ENCODE measurements at regions not wholly inside any gene's neighbourhood (a gene's known extent, or its start where the extent isn't known, plus 50 kb on each side); places are given as distances from the start of the nearest gene placed in this dataset.

DNA sequence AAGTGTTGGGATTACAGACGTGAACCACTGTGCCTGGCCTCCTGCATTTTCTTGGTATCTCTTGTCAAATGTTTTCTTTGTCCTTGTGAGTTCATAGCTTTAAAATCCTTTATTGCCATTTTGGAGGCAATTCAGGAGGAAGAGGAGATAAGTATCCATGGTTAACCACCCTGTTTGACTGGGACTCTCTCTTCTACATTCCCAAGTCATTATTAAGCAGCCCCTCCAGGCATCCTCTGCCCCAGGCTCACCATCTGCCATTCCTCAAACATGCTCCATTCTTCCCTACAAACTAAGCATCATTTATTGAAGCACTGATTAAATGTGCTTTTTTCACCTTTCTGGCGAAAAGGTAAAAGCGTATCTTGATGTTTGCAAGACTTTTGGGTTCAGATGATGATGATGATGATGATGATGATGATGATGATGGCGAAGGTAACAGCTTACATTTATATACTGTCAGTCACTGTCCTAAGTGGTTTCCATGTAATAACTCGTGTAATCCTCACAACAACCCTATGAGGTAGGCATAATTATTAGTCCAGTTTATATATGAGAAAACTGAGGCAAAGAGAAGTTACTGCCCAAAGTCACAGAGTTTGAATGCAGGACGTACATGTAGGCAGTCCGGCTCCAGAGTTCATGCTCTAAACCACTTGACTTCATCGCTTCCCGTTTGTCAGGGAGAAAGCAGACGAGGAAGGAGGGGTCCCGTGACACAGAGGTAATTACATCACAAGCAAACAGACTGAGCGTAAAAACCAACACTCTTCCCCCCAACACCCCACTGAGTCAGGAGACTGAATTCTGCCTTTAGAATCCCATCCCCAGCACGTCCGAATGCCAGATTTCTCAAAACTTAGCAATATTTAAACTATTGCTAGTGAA, 69.7 kb upstream of the ACKR3 start:
- DNase-seq, result no peak

DNA sequence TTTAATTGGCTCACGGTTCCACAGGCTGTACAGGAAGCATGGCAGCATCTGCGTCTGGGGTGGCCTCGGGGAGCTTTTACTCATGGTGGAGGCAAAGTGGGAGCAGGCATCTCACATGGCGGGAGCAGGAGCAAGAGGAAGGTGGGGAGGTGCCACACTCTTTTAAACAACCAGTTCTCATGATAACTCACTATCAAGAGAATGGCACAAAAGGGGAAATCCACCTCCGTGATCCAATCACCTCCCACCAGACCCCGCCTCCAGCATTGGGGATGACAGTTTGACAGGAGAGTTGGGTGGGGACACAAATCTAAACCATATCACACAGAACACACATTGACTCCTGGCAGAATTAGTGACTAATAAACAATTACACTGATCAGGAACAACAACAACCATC, 68.6 kb upstream of the ACKR3 start:
- DNase-seq, result no peak

DNA sequence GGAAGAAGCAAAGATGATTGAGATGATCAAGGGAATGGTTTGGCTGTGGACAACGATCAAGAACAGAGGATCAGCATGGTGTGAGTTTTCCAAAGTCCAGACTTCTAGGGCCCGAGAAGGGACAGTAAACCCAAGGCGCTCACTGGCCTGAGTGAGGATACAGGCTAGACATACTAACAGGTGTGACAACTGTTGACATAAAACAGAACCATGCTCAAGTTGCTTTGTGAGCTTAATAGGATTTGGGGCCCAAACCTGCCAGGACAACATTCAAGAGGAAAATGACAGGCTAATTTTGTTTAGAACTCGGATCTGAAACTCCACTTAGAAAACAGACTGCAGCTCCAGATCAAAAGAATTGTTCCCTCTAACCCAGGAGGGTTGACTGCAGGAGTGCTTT, 68.1 kb upstream of the ACKR3 start:
- DNase-seq, result no peak

DNA sequence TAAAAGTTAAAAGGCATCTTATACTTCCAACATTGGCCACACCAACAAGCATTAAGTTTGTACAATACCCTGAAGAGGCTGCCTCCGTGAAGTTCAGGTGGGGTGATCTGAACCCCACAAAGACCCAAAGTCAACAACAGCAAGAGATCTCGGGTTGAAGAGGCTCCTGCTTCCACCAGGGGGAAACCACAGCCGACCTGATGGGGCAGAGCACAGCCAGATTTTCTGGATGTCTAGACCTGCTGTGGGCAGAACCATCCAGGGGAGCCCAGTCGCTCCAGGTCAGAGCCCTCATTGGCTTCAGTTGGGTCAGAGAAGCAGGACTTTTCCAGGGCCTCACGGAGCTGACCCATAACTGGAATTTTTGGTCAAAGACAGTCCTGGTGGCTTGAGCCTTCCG, 66.5 kb upstream of the ACKR3 start:
- no peak for DNase-seq

DNA sequence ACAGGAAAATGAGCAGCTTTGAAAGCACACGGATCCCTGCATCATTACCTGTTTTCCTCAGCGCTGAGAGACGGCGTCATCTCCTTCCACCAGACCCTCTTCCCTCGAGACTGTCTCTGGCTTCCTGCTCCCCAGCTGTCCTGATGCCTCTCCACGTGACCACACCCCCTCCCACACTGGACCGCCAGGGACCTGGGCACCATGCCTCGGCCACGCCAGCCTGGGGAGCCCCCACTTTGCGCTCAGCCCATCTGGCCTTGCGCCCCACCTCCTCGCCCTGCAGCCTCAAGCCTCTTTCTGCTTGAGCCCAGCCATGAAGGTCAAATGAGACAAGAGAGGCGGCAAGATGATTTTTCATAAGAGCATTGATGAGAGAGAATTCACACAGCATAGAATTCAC, 66.0 kb upstream of the ACKR3 start:
- no peak for DNase-seq

DNA sequence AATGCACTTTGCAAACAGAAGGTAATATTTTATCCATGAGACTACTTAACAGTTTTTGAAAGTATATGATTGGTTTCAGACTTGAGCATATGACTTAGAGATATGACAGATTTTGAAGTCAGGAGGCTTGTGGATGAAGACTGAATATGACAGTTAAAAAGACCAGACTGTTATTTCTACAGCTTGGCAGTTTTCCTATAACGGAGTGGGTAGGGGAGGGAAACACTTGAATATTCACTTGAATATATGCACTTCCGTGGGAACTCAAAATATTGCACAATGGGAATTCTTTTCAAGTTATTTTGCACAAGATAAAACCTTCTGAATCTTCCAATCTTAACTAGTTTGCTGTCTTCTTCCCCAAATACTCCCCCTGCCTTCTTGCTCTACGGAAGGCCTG, 64.6 kb upstream of the ACKR3 start:
- no peak for DNase-seq

DNA sequence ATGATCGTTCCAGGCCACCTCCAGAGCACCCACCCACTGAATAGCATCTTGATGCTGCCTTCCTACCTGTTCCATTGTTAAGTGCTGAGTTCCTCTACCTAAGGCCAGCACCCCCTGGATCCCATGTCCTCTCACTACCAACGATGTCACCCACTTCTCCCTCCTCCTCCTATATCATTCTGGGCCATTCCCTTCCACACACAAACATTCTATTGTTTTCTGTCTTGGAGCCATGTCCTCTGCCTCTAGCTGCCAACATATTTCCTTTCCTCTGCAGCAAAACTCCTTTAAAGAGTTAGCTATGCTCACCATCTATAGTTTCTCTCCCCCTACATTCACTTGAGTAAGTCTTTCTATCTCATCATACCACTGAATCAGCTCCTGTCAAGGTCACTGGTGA, 64.0 kb upstream of the ACKR3 start:
- no peak for DNase-seq

DNA sequence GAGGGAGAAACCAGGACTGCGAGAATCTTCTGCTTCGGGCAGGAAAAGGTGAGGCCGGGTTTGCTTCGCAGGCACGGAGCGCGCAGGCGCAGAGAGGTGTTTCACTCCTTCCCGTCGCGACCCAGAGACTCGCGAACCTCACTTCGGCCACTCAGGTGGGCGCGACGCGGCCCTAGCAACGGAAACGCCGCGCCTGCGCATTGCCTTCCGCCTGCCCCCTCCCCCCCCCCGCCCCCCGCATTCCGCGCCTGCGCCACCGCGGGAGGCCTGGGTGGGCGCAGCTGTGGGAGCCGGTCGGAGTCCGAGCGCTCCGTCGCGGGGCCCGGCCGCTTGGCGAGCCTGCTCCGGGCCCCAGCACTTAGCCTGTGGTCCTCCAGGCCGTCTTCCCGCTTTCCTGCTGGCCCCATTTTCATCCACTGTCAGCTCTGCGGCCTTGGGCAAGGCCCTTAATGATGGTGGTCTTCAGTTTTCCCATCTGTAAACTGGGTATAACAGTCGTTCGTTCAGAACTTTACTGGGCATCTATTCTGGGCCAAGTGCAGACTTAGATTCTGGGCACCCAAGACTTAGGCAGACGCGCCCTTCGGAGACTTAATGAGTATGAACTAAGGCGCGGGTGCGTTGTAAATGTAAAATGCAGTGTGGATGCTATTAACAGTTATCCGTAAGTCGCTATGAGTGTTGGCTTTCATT, 62.1 kb upstream of the ACKR3 start:
- no peak for DNase-seq

DNA sequence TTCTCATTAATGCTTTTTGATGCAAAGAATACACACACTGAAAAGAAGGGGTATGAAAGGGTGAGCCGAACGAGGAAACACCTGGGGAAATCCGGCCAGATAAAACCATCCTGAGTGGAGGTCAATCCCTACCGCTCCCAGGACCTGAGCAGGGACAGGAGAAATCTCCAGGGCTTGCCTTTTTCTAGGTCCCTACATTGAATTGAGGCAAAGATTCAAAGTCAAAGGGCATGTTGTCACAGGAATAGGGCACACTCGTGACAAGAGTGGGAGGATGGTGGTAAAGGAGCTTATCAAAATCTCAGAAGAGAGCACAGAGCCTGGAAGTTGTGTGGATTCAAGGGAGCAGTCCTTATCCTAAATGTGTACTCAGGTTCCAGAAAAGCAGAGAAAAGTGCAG, 61.2 kb upstream of the ACKR3 start:
- DNase-seq, result no peak

DNA sequence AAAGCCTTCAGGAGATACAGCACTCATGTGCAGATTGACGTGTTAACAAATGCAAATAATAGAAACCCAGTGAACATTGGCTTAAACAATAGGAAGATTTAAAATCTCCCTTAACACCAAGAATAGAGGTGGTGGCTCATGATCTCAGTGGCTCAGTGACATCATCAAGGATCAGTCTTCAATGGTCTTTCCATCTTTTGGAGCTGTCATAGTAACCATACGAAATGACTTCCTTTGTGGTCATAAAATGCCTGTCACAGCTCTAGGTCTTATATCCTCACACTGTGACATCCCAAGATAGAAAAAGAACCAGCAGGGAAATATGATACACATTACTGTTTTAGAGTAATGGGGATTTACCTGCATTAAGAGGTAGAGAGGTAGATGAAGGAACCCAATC, 59.6 kb upstream of the ACKR3 start:
- DNase-seq, result no peak

DNA sequence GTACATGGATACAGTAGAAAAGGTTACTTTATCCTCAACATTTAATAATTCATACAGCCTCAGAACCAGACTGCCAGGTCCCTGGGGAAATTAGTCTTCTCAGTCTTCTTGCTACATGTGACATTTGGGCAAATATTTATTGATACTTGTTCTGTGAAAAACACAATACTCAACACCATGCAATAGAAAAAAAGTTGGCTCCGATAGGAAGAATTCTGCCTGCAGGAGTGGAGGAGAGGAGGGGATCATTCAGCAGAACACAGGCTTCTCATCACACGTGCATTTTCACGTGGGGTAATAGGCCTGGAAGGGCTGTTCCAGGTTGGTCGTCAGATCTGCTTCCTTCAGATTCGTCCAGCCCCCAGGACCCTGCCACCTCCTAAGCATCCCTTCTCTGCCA, 58.4 kb upstream of the ACKR3 start:
- DNase-seq, result no peak

DNA sequence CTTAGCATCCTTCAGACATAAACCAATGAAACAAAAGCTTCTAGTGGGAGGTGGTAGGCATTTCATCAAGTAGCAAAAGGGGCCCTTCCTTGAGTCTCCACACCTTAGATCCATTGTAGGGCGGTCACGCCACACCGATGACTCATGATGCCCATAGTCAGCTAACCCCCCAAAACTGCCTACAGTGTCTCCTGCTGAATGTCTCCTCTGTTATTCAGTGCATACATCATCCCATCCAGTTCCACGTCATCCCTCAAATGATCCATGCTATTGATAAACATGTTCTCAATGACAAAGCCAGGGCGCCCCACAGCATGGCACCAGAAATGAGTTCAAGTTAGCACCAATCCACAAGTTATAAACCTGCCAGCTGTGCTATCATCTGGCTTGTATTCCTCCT, 57.4 kb upstream of the ACKR3 start:
- DNase-seq, result no peak

DNA sequence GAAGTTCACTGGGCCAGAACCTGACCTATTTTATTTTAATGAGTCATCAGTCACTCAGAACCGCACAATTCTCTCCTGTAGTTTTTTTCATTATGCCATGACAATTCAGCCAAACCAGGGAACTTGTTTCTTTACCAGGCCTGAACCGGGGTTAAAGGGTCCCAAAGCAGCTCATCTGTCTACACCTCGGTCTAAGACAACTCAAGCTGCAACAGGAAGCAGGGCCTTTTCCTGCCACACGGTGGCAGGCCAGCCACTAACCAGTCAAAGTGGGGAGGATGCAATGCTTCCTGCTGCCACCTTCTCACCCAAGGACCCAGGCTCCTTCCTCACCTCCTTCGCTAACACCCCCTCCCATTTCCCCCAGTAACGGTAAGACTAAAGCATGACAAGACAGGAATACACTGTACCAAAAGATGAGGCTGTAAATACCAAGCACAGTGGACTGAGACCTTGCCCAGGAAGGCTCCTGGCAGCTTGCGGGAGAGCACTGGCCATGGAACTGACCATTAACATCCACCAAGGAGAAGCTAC, 56.7 kb upstream of the ACKR3 start:
- DNase-seq, result peak; percentile 18

DNA sequence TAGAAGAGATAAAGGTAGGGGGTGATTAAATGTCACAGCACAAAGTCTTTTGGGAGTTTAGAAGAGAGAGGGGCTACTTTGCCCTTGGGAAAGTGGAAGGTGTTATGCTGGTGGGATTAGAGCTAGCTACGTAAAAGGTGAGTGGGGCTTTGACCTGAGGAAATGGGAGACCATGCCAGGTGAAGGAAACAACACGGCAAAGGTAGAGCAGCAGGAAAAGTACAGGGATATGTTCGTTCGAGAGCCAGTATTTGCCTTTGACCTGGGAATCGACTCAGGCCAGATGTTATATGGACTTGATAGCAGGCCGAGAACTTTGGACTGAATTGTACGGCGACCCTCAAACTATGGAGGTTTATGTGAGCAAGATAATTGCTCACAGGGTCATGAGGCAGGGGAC, 55.7 kb upstream of the ACKR3 start:
- no peak for DNase-seq

DNA sequence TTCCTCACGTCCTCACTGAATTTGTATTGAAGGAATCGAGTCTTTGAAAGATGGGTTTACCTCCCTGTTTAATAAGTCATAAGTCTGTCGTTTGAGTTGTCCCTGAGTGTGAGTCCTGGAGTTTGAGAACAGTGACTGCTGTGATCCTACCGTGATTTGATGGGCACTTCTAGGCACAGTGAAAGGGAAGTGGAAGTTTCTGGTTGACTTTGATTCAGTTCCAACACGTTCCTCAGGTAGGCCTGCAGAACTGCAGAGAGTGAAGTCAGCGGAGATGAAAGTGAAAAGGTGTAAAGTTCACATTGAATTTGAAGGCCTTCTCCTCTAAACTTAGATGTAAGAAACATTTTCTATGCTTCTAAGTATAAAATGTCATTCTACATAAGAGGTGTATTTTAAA, 52.9 kb upstream of the ACKR3 start:
- DNase-seq, result no peak

DNA sequence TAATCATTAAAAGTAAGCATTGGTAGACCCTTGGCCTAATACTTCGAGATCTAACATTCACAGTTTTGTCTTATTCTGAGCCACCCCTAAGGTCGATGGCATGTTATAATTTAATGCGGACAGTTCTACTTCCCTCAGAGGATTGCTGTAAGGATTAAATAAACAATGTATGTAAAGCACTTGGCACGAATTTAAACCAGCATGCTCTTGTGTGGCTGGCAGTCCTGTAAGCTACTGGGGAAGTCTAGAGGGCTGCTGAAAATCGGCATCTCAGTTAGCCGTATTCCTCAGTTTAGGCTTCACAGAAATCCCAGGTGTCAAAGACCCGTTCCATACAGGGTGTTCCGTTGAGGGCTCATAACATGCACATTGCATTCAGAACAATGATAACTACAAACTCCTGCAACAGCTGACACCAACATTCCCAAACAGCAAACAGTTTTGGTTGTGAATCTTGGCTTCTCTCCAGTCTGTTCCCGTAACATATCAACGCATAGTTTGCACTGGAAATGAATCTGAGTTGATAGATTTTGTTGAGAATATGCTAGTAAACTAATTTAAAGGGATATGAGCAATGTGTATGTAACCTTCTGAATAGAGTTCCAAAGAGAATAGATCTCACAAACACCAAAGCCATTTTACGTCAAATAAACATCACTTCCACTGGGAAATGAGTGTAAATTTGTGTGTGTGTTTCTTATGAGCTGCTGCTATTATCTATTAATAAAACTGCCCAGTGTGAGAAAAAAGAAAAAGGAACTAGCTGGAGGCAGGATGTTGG, 52.2 kb upstream of the ACKR3 start:
- DNase-seq, result no peak
